ENCODE measurements at regions not wholly inside any gene's neighbourhood (a gene's known extent, or its start where the extent isn't known, plus 50 kb on each side); places are given as distances from the start of the nearest gene placed in this dataset.

GRCh38 chr6:97867177-97867576 lies 584.2 kb upstream of the MMS22L start:
- Mint-ChIP-seq H3K4me3 (no peak overlapping the region), H3K4me1 (peaks cover 5% of the 10 kb centered on the region), H3K36me3 (ENCODE audit: low read depth) (no peaks in the 10 kb centered on the region), H3K27ac (no peak overlapping the region), H3K27me3 (ENCODE audit: insufficient read depth) (no peaks in the 10 kb centered on the region), H3K9me3 (peaks cover 3% of the 10 kb centered on the region)
- no peak for DNase-seq
- TF ChIP-seq, protein P1, sequence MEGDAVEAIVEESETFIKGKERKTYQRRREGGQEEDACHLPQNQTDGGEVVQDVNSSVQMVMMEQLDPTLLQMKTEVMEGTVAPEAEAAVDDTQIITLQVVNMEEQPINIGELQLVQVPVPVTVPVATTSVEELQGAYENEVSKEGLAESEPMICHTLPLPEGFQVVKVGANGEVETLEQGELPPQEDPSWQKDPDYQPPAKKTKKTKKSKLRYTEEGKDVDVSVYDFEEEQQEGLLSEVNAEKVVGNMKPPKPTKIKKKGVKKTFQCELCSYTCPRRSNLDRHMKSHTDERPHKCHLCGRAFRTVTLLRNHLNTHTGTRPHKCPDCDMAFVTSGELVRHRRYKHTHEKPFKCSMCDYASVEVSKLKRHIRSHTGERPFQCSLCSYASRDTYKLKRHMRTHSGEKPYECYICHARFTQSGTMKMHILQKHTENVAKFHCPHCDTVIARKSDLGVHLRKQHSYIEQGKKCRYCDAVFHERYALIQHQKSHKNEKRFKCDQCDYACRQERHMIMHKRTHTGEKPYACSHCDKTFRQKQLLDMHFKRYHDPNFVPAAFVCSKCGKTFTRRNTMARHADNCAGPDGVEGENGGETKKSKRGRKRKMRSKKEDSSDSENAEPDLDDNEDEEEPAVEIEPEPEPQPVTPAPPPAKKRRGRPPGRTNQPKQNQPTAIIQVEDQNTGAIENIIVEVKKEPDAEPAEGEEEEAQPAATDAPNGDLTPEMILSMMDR (conservative IDR thresholded peaks at IDR 0.05) = no peak
- Histone ChIP-seq H3K27ac (ENCODE audit: low read depth, low read length) (no peak overlapping the region), H3K4me1 (ENCODE audit: control insufficient read depth, insufficient read depth, low read length) (no peaks in the 10 kb centered on the region), H3K27me3 (ENCODE audit: control insufficient read depth, insufficient read depth, low read length, poor library complexity, severe bottlenecking) (no peaks in the 10 kb centered on the region), H3K36me3 (ENCODE audit: control insufficient read depth, insufficient read depth, low read length) (no peaks in the 10 kb centered on the region), H3K9ac (ENCODE audit: extremely low read depth, low read length, poor library complexity, severe bottlenecking) (no peak overlapping the region), H3K4me3 (ENCODE audit: low read length) (no peak overlapping the region), H3K9me3 (ENCODE audit: control insufficient read depth, low read length) (no peaks in the 10 kb centered on the region)
- WGBS, 2 experiments (ENCODE audit: insufficient coverage in 1 of 2, insufficient read length in 1 of 2) = 42% methylated on average over 2 of the region's 2 CpGs; no CpG with 5 or more reads in 1 of the 2 experiments

GRCh38 chr6:97870273-97870672 lies 587.3 kb upstream of the MMS22L start:
- Histone ChIP-seq H3K4me3 (ENCODE audit: low read length) (no peak overlapping the region), H3K4me1 (ENCODE audit: control insufficient read depth, insufficient read depth, low read length) (no peaks in the 10 kb centered on the region), H3K9ac (ENCODE audit: extremely low read depth, low read length, poor library complexity, severe bottlenecking) (no peak overlapping the region), H3K9me3 (ENCODE audit: control insufficient read depth, low read length) (no peaks in the 10 kb centered on the region), H3K27me3 (ENCODE audit: control insufficient read depth, insufficient read depth, low read length, poor library complexity, severe bottlenecking) (no peaks in the 10 kb centered on the region), H3K27ac (ENCODE audit: low read depth, low read length) (no peak overlapping the region), H3K36me3 (ENCODE audit: control insufficient read depth, insufficient read depth, low read length) (no peaks in the 10 kb centered on the region)
- 0% methylated on average over 1 of the region's 1 CpG for WGBS, 2 experiments (ENCODE audit: insufficient coverage in 1 of 2, insufficient read length in 1 of 2)
- Mint-ChIP-seq H3K27me3 (ENCODE audit: insufficient read depth) (no peaks in the 10 kb centered on the region), H3K4me3 (no peak overlapping the region), H3K36me3 (ENCODE audit: low read depth) (no peaks in the 10 kb centered on the region), H3K4me1 (peaks cover 5% of the 10 kb centered on the region), H3K9me3 (peaks cover 3% of the 10 kb centered on the region), H3K27ac (no peak overlapping the region)
- TF ChIP-seq, protein P1 (conservative IDR thresholded peaks at IDR 0.05) = no peak
- DNase-seq = no peak

DNA sequence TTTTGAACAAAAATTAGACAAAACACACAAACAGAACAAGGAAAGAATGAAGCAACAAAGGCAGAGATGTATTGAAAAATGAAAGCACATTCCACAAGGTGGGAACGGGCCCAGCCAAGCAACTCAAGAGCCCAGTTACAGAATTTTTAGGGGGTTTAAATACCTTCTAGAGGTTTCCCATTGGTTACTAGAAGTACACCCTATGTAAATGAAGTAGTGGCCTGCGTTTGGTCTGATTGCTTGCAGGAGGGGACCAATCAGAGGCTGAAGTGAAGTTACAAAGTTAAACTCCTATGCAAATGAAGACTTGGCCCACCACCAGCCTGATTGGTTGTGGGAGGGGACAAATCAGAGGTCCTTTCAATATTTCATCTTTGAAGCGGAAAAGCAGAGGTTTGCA lies 593.7 kb upstream of the MMS22L start:
- no peaks in the 10 kb centered on the region for H3K27me3 ChIP-seq (ENCODE audit: control insufficient read depth, insufficient read depth, low read length, poor library complexity, severe bottlenecking)
- H3K27me3 Mint-ChIP-seq (ENCODE audit: insufficient read depth) = no peaks in the 10 kb centered on the region
- no peak overlapping the region for H3K4me3 Mint-ChIP-seq
- TF ChIP-seq, protein P1 (conservative IDR thresholded peaks at IDR 0.05) = no peak
- H3K27ac ChIP-seq (ENCODE audit: low read depth, low read length) = no peak overlapping the region
- no peak overlapping the region for H3K4me3 ChIP-seq (ENCODE audit: low read length)
- no peaks in the 10 kb centered on the region for H3K9me3 ChIP-seq (ENCODE audit: control insufficient read depth, low read length)
- no peaks in the 10 kb centered on the region for H3K9me3 Mint-ChIP-seq
- H3K9ac ChIP-seq (ENCODE audit: extremely low read depth, low read length, poor library complexity, severe bottlenecking) = no peak overlapping the region
- H3K4me1 Mint-ChIP-seq = no peaks in the 10 kb centered on the region
- no peak overlapping the region for H3K27ac Mint-ChIP-seq
- WGBS, 2 experiments (ENCODE audit: insufficient coverage in 1 of 2, insufficient read length in 1 of 2) = 90 to 93% methylated on average over 3 of the region's 3 CpGs
- DNase-seq = no peak
- H3K4me1 ChIP-seq (ENCODE audit: control insufficient read depth, insufficient read depth, low read length) = no peaks in the 10 kb centered on the region
- no peaks in the 10 kb centered on the region for H3K36me3 ChIP-seq (ENCODE audit: control insufficient read depth, insufficient read depth, low read length)
- H3K36me3 Mint-ChIP-seq (ENCODE audit: low read depth) = no peaks in the 10 kb centered on the region
